ENCODE measurements at regions not wholly inside any gene's neighbourhood (a gene's known extent, or its start where the extent isn't known, plus 50 kb on each side); places are given as distances from the start of the nearest gene placed in this dataset.

GRCh38 chr5:123929055-123929474 lies 417.1 kb downstream of the CSNK1G3 start:
- TF ChIP-seq CTCF (optimal IDR thresholded peaks at IDR 0.05 in 1 of 3, IDR thresholded peaks at IDR 0.05 in 1 of 3, conservative IDR thresholded peaks at IDR 0.05 in 1 of 3; ENCODE audit: extremely low read depth in 1 of 3, insufficient read depth in 2 of 3, low read length in 3 of 3) (no peak), EZH2 (IDR thresholded peaks at IDR 0.05; ENCODE audit: low read length) (no peak)
- Histone ChIP-seq H4K20me1 (ENCODE audit: control insufficient read depth, extremely low read depth, insufficient read depth, low read length) (no peaks in the 10 kb centered on the region), H3K4me3 (ENCODE audit: control insufficient read depth in 2 of 3, extremely low read depth in 1 of 3, insufficient read depth in 2 of 3, low read depth in 1 of 3, low read length in 3 of 3) (no peak overlapping the region), H3K27me3 (ENCODE audit: control insufficient read depth, extremely low read depth, insufficient read depth, low read length) (no peaks in the 10 kb centered on the region), H3K79me2 (ENCODE audit: control insufficient read depth, insufficient read depth, low read length) (no peaks in the 10 kb centered on the region), H3K27ac (ENCODE audit: control insufficient read depth, insufficient read depth, low read length) (no peak overlapping the region), H3K36me3 (ENCODE audit: control insufficient read depth in 2 of 2, extremely low read depth in 1 of 2, insufficient read depth in 2 of 2, low read length in 2 of 2) (no peaks in the 10 kb centered on the region), H3K9me3 (ENCODE audit: control insufficient read depth, low read depth, low read length) (no peaks in the 10 kb centered on the region), H3K4me1 (ENCODE audit: control insufficient read depth, extremely low read depth, insufficient read depth, low read length) (no peaks in the 10 kb centered on the region), H3K9ac (ENCODE audit: control insufficient read depth, extremely low read depth, insufficient read depth, low read length) (no peak overlapping the region), H3K9me1 (ENCODE audit: control insufficient read depth, extremely low read depth, insufficient read depth, low read length) (no peaks in the 10 kb centered on the region), H2AFZ (ENCODE audit: control insufficient read depth, low read length) (no peak overlapping the region), H3K4me2 (ENCODE audit: control insufficient read depth, extremely low read depth, insufficient read depth, low read depth, low read length) (no peak overlapping the region)
- dilution Hi-C loops (cut with MboI; ENCODE audit: extremely low pct_ligation_motif_present, low sequenced_read_pairs) = no loop called here
- no peak for DNase-seq (ENCODE audit: low read depth, low spot score)
- no peak for FAIRE-seq

GRCh38 chr5:123928401-123928800 lies 416.4 kb downstream of the CSNK1G3 start:
- Histone ChIP-seq H3K27ac (ENCODE audit: control insufficient read depth, insufficient read depth, low read length) (no peak overlapping the region), H3K36me3 (ENCODE audit: control insufficient read depth in 2 of 2, extremely low read depth in 1 of 2, insufficient read depth in 2 of 2, low read length in 2 of 2) (no peaks in the 10 kb centered on the region), H4K20me1 (ENCODE audit: control insufficient read depth, extremely low read depth, insufficient read depth, low read length) (no peaks in the 10 kb centered on the region), H2AFZ (ENCODE audit: control insufficient read depth, low read length) (no peak overlapping the region), H3K9ac (ENCODE audit: control insufficient read depth, extremely low read depth, insufficient read depth, low read length) (no peak overlapping the region), H3K9me1 (ENCODE audit: control insufficient read depth, extremely low read depth, insufficient read depth, low read length) (no peaks in the 10 kb centered on the region), H3K4me1 (ENCODE audit: control insufficient read depth, extremely low read depth, insufficient read depth, low read length) (no peaks in the 10 kb centered on the region), H3K4me2 (ENCODE audit: control insufficient read depth, extremely low read depth, insufficient read depth, low read depth, low read length) (no peak overlapping the region), H3K9me3 (ENCODE audit: control insufficient read depth, low read depth, low read length) (no peaks in the 10 kb centered on the region), H3K27me3 (ENCODE audit: control insufficient read depth, extremely low read depth, insufficient read depth, low read length) (no peaks in the 10 kb centered on the region), H3K4me3 (ENCODE audit: control insufficient read depth in 2 of 3, extremely low read depth in 1 of 3, insufficient read depth in 2 of 3, low read depth in 1 of 3, low read length in 3 of 3) (no peak overlapping the region), H3K79me2 (ENCODE audit: control insufficient read depth, insufficient read depth, low read length) (no peaks in the 10 kb centered on the region)
- dilution Hi-C loops (cut with MboI; ENCODE audit: extremely low pct_ligation_motif_present, low sequenced_read_pairs) = no loop called here
- TF ChIP-seq EZH2 (IDR thresholded peaks at IDR 0.05; ENCODE audit: low read length) (no peak), CTCF (optimal IDR thresholded peaks at IDR 0.05 in 1 of 3, IDR thresholded peaks at IDR 0.05 in 1 of 3, conservative IDR thresholded peaks at IDR 0.05 in 1 of 3; ENCODE audit: extremely low read depth in 1 of 3, insufficient read depth in 2 of 3, low read length in 3 of 3) (no peak)
- DNase-seq (ENCODE audit: low read depth, low spot score) (no peak), FAIRE-seq (no peak)

Measured in keratinocyte (primary cell).